ENCODE measurements at regions not wholly inside any gene's neighbourhood (a gene's known extent, or its start where the extent isn't known, plus 50 kb on each side); places are given as distances from the start of the nearest gene placed in this dataset.
"Not testable (repeated sequence)": the region's sequence is repeated elsewhere in the genome, so short reads cannot be mapped to it uniquely, and the experiment has no call there.

DNA sequence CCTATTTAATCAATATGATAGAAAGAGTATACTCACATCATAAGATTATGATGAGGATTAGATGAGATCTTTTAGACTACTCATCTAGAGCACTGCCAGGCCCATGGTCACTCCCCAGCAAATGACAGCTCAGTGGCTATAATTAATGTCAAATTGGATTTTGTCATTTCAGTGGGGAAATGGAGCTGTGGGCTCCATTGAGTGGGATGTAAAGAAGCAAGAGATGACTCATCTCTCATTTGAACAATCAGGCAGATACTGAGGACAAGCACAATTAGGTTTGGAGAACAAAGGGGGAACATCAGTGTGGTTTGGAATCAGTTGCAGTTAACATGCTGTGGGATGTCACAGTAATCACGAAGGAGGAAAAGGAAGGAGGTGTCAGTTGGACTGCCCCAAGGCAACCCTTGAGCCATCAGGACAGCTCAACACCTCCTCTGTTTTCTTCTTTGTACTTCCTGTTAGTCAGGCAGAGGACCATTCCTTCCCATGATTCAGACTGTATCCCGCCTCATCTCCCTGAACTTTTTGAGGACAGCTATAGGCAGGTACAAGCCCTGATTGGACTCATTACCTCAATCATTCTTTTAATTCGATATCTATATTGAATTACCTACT, 473.7 kb upstream of the ISX start:
- no peak overlapping the region for H3K27ac Mint-ChIP-seq
- no peaks in the 10 kb centered on the region for H3K27me3 Mint-ChIP-seq
- H3K4me3 Mint-ChIP-seq = no peak overlapping the region
- H3K9me3 Mint-ChIP-seq = no peaks in the 10 kb centered on the region
- H3K4me1 Mint-ChIP-seq = no peaks in the 10 kb centered on the region
- no peaks in the 10 kb centered on the region for H3K36me3 Mint-ChIP-seq

DNA sequence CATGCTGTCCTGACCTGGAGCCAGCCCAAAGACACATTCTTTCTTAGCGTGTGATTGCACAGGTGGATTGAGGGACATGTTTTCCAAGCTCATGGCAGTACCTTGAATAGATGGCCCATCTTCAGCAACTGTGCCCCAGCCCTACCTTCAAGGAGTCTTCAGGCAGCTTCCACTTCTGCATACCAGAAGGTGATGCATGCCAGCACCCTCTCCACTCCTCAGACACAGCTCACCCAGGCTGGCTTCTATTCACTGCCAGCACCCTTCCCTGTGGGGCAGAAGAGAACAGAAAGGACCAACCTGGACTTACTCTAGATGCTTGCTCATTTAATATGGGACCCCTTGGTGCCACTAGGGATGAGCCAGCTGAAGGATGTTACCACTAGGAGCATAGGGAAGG, 466.4 kb upstream of the ISX start:
- H3K4me3 Mint-ChIP-seq = no peak overlapping the region
- H3K9me3 Mint-ChIP-seq = peaks cover 5% of the 10 kb centered on the region
- H3K36me3 Mint-ChIP-seq = no peaks in the 10 kb centered on the region
- H3K27ac Mint-ChIP-seq = no peak overlapping the region
- no peaks in the 10 kb centered on the region for H3K4me1 Mint-ChIP-seq
- no peaks in the 10 kb centered on the region for H3K27me3 Mint-ChIP-seq

DNA sequence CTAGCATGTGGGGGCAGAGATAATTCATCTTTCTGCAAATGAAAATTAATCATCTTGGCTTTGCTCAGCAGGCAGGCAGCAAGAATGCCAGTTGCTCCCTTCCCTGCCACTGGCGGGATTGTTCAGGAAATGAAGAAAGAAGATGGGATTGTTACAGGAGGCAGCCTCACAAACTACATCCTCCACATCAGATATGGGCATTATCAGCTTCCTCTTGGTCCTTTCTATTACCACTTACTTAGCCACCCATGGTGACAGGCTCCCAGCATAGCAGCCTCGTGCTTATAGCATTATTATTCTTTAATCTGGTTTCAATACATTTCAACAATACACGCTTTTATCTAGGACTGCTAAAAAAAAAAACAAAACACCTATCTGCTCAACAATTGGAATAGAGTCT, 461.6 kb upstream of the ISX start:
- H3K4me3 Mint-ChIP-seq = no peak overlapping the region
- no peaks in the 10 kb centered on the region for H3K36me3 Mint-ChIP-seq
- H3K9me3 Mint-ChIP-seq = no peaks in the 10 kb centered on the region
- no peaks in the 10 kb centered on the region for H3K4me1 Mint-ChIP-seq
- no peaks in the 10 kb centered on the region for H3K27me3 Mint-ChIP-seq
- no peak overlapping the region for H3K27ac Mint-ChIP-seq

DNA sequence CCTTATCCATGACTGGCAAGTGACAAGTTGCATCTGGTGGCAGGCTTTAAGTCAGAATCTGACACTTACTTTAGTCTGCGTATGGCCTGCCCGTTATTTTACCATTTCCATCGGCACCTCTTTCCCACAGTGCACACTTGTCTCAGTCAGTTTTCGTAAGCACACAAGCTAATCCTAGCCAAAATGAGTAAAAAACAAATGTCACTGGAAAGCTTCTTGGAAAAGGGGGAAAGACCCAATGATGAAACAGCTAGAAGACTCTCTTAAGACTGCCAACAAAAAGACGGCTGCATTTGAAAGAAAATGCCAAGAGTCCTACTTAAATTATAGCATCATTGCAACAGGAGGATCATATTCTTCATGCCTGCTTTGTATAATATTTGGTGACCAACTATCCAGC, 457.9 kb upstream of the ISX start:
- H3K4me1 Mint-ChIP-seq = no peaks in the 10 kb centered on the region
- H3K9me3 Mint-ChIP-seq = no peaks in the 10 kb centered on the region
- H3K27ac Mint-ChIP-seq = no peak overlapping the region
- H3K36me3 Mint-ChIP-seq = no peaks in the 10 kb centered on the region
- no peaks in the 10 kb centered on the region for H3K27me3 Mint-ChIP-seq
- no peak overlapping the region for H3K4me3 Mint-ChIP-seq

DNA sequence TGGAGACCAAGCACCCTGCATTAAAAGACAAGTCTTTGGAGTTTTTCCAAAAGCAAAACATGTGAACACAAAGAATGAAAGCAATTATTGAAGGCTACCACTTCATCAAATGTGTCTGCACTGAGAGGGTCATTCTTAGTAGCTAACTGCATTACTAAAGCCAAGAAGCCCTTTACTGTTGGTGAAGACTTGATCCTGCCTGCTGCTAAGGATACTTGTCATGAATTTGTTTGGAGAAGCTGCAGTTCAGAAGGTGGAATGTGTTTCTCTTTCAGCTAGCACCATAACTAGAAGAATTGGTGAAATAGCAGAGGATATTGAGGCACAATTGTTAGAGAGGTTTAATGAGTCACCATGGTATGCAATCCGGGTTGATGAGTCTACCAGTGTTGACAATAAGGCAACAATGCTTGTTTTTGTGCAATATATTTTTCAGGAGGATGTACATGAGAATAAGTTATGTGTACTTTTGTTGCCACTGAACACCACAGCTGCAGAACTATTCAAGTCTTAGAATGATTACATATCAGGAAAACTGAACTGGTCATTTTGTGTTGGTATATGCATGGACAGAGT, 457.3 kb upstream of the ISX start:
- H3K4me1 Mint-ChIP-seq = no peaks in the 10 kb centered on the region
- H3K36me3 Mint-ChIP-seq = no peaks in the 10 kb centered on the region
- no peaks in the 10 kb centered on the region for H3K9me3 Mint-ChIP-seq
- no peak overlapping the region for H3K27ac Mint-ChIP-seq
- no peaks in the 10 kb centered on the region for H3K27me3 Mint-ChIP-seq
- H3K4me3 Mint-ChIP-seq = no peak overlapping the region

DNA sequence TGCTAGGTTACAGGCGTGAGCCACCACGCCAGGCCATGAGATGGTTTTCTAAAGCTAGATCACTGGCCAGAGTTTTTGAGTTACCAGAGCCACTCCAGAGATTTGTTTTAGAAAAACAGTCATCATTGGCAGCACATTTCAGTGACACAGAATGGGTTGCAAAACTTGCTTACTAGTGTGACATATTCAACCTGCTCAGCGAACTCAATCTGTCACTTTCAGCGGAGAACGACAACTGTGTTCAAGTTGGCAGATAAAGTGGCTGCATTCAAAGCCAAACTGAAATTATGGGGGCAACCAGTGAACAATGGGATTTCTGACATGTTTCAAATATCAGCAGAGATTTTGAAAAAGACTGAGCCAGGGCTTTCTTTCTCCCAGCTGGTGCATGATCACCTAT, 456.3 kb upstream of the ISX start:
- H3K4me3 Mint-ChIP-seq = no peak overlapping the region
- H3K27me3 Mint-ChIP-seq = peaks cover under 1% of the 10 kb centered on the region
- no peaks in the 10 kb centered on the region for H3K4me1 Mint-ChIP-seq
- H3K27ac Mint-ChIP-seq = no peak overlapping the region
- no peaks in the 10 kb centered on the region for H3K36me3 Mint-ChIP-seq
- no peaks in the 10 kb centered on the region for H3K9me3 Mint-ChIP-seq

DNA sequence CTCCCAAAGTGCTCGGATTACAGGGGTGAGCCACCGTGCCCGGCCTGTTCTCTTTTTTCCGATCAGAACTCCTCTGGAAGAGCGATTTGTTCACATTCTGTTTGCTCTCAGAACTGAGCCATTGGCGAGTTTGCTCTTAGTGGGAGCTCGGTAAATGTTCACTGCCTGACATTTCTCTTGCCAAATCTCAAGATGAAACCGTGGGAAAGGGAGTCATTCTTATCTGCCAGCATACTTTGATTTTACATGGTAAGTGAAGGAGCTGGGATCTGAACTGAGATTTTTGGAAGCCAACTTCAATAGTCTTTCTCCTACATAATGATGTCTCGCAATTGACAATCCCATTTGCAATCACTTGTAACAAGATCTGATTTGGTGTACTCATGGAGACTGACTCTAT, 445.8 kb upstream of the ISX start:
- H3K4me3 Mint-ChIP-seq = no peak overlapping the region
- no peak overlapping the region for H3K27ac Mint-ChIP-seq
- H3K36me3 Mint-ChIP-seq = no peaks in the 10 kb centered on the region
- H3K27me3 Mint-ChIP-seq = no peaks in the 10 kb centered on the region
- H3K4me1 Mint-ChIP-seq = no peaks in the 10 kb centered on the region
- H3K9me3 Mint-ChIP-seq = no peaks in the 10 kb centered on the region

DNA sequence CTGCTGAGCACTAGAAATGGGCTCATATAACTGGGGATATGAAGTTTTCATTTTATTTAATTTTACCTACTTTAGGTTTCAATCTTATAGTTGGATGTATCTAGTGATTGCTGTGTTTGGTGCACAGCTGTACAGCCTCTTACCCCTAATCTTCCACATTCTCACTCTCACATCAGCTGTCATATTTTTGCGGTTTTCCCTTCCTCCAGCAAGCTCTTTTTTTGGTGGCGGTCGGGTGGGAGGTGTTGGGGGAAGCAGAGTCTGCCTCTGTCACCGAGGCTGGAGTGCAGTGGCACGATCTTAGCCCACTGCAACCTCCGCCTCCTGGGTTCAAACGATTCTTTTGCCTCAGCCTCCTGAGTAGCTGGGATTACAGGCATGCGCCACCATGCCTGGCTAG, 445.1 kb upstream of the ISX start:
- Mint-ChIP-seq H3K27ac (no peak overlapping the region), H3K27me3 (no peaks in the 10 kb centered on the region), H3K4me1 (no peaks in the 10 kb centered on the region), H3K36me3 (no peaks in the 10 kb centered on the region), H3K4me3 (no peak overlapping the region), H3K9me3 (no peaks in the 10 kb centered on the region)

DNA sequence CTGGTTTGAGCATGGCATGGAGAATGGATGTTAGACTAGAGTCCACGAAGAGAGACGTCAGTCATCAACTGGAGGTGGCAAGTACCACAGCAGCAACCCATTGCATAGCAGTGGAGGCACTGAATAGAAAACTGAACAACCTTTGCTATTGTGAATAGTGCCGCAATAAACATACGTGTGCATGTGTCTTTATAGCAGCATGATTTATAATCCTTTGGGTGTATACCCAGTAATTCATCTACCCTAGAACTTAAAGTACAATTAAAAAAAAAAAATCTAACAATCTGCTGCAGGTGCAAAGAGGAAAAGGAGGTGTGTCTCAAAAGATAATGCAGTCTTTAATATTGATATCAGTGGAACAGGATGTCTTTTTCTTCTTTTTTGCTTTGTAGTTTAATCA, 443.4 kb upstream of the ISX start:
- Mint-ChIP-seq H3K9me3 (no peaks in the 10 kb centered on the region), H3K4me3 (no peak overlapping the region), H3K27me3 (no peaks in the 10 kb centered on the region), H3K4me1 (no peaks in the 10 kb centered on the region), H3K27ac (no peak overlapping the region), H3K36me3 (no peaks in the 10 kb centered on the region)

DNA sequence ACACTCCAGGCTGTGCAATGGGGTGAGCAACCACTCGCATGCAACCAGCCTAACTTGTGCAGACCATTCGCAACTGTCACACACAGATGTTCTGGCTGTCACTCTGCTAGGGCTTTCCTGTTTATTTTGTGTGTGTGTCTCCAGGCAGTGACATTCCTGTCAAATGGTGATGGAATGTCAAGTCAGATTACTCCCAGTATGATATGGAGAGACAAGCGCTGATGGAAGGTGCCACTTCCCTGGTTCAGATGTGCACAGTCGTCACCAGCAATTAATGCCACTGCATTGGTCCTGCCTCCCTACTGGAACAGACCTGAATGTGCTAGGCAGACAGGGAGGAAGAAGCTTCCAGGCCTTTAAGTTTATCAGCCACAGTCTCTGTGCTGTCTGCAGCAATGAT, 442.4 kb upstream of the ISX start:
- Mint-ChIP-seq H3K4me3 (no peak overlapping the region), H3K27ac (no peak overlapping the region), H3K27me3 (no peaks in the 10 kb centered on the region), H3K36me3 (no peaks in the 10 kb centered on the region), H3K4me1 (no peaks in the 10 kb centered on the region), H3K9me3 (no peaks in the 10 kb centered on the region)

DNA sequence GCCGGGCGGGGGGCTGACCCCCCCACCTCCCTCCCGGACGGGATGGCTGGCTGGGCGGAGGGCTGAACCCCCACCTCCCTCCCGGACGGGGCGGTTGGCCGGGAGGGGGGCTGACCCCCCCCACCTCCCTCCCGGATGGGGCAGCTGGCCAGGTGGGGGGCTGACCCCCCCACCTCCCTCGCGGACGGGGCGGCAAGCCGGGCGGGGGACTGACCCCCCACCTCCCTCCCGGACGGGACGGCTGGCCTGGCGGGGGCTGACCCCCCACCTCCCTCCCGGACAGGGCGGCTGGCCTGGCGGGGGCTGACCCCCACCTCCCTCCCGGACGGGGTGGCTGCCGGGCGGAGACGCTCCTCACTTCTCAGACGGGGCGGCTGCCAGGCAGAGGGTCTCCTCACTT, 440.1 kb upstream of the ISX start:
- H3K4me3 Mint-ChIP-seq, H3K4me1 Mint-ChIP-seq, H3K27ac Mint-ChIP-seq, H3K27me3 Mint-ChIP-seq, H3K36me3 Mint-ChIP-seq, H3K9me3 Mint-ChIP-seq: not testable (repeated sequence)

DNA sequence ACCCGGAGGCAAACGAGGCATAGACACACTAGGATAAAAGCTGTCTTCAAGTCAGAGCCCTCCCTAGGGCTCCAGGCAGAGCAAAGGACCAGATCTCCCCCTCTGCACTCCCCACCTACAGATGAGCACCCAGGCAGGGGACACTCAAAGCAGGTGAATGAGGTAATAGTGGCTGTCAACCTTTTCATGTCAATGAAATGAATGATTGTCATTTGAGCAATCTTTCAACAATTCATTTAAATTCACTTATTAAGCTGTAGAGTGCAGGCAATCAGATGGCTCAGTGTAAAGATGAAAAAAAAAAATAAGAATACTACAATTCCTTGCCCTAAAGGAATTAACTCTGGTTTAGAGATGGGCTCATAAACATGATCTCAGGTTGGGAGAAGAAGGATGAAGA, 427.8 kb upstream of the ISX start:
- H3K4me3 Mint-ChIP-seq = no peak overlapping the region
- no peaks in the 10 kb centered on the region for H3K27me3 Mint-ChIP-seq
- no peaks in the 10 kb centered on the region for H3K36me3 Mint-ChIP-seq

DNA sequence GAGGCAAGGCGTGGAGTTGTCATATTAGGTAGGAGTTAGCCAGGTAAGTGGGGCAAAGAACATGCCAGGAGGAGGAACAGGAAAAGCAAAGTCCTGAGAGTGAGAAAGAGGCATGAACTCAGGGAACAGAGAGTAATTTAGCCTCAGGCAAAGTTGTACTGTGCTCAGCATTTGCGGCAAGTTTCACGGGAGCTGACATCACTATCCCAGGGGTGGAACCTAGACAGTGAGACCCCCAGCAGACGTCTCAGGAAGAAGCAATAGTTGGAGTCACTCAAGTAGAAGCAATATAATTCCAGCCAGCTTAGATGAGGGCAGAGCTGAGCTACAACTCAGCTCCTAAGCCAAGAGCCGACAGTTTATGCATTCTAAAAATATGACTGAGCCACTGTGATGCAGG, 426.0 kb upstream of the ISX start:
- H3K27ac Mint-ChIP-seq = no peak overlapping the region
- peaks cover 1% of the 10 kb centered on the region for H3K27me3 Mint-ChIP-seq
- H3K36me3 Mint-ChIP-seq = no peaks in the 10 kb centered on the region
- no peak overlapping the region for H3K4me3 Mint-ChIP-seq
- H3K9me3 Mint-ChIP-seq = no peaks in the 10 kb centered on the region
- H3K4me1 Mint-ChIP-seq = no peaks in the 10 kb centered on the region

More for the DNA sequence above, 427.8 kb upstream of the ISX start:
- no peaks in the 10 kb centered on the region for H3K9me3 Mint-ChIP-seq
- no peaks in the 10 kb centered on the region for H3K4me1 Mint-ChIP-seq
- H3K27ac Mint-ChIP-seq = no peak overlapping the region

DNA sequence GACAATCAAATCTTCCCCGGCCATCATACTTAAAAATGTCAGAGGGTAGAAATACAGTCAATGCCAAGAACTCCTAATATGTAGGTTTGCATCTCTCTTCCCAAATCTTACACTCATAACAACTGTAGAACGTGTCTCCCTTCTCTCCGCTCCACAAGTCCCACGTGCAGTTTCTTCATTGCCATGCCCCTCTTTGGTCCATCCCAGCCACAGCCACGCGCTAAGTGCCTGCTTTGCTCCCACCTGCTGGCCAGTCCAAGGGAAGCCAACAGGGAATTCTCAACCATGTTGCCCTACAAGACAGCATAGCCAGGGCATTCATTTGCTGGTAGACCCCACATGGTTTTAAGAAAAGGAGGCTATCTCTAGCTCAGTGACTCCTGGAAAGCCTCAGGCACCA, 420.6 kb upstream of the ISX start:
- no peak overlapping the region for H3K4me3 Mint-ChIP-seq
- no peaks in the 10 kb centered on the region for H3K4me1 Mint-ChIP-seq
- peaks cover 4% of the 10 kb centered on the region for H3K27me3 Mint-ChIP-seq
- H3K27ac Mint-ChIP-seq = no peak overlapping the region
- no peaks in the 10 kb centered on the region for H3K9me3 Mint-ChIP-seq
- no peaks in the 10 kb centered on the region for H3K36me3 Mint-ChIP-seq

DNA sequence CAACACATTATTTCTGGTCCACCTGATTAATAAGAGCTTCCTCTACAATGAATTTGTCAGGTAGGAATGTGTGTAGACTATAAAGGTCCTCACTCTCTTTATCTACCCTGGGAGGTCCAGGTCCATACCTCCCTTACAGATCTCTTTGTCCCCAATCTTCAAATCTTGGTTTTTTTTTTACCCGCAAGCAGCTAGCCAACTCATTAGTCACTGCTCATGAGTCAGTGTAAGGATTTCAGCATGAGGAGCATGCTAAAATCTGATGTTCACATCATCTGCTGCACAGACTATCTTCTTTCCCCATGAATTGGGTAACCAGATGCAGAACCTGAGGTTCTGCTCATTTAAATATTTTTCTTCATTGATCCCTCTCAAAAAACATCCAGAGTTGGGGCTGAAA, 397.0 kb upstream of the ISX start:
- Mint-ChIP-seq H3K4me3 (no peak overlapping the region), H3K27me3 (peaks cover 4% of the 10 kb centered on the region), H3K4me1 (no peaks in the 10 kb centered on the region), H3K9me3 (no peaks in the 10 kb centered on the region), H3K27ac (no peak overlapping the region), H3K36me3 (no peaks in the 10 kb centered on the region)

DNA sequence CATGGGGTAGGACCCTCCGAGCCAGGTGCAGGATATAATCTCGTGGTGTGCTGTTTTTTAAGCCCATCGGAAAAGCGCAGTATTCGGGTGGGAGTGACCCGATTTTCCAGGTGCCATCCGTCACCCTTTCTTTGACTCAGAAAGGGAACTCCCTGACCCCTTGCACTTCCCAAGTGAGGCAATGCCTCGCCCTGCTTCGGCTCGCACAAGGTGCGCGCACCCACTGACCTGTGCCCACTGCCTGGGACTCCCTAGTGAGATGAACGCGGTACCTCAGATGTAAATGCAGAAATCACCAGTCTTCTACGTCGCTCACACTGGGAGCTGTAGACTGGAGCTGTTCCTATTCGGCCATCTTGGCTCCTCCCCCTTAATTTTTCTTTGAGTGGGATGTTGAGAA, 382.9 kb upstream of the ISX start:
- not testable (repeated sequence) for H3K4me3 Mint-ChIP-seq, H3K9me3 Mint-ChIP-seq, H3K27ac Mint-ChIP-seq, H3K27me3 Mint-ChIP-seq, H3K36me3 Mint-ChIP-seq, H3K4me1 Mint-ChIP-seq

DNA sequence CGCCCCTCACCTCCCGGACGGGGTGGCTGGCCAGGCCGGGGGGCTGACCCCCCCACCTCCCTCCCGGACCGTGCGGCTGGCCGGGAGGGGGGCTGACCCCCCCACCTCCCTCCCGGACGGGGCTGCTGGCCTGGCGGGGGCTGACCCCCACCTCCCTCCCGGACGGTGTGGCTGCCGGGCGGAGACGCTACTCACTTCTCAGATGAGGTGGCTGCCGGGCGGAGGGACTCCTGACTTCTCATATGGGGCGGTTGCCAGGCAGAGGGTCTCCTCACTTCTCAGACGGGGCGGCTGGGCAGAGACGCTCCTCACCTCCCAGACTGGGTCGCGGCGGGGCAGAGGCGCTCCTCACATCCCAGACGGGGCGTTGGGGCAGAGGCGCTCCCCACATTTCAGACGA, 381.7 kb upstream of the ISX start:
- not testable (repeated sequence) for H3K4me1 Mint-ChIP-seq, H3K36me3 Mint-ChIP-seq, H3K27me3 Mint-ChIP-seq, H3K27ac Mint-ChIP-seq, H3K4me3 Mint-ChIP-seq, H3K9me3 Mint-ChIP-seq
